ENCODE measurements at regions not wholly inside any gene's neighbourhood (a gene's known extent, or its start where the extent isn't known, plus 50 kb on each side); places are given as distances from the start of the nearest gene placed in this dataset.

DNA sequence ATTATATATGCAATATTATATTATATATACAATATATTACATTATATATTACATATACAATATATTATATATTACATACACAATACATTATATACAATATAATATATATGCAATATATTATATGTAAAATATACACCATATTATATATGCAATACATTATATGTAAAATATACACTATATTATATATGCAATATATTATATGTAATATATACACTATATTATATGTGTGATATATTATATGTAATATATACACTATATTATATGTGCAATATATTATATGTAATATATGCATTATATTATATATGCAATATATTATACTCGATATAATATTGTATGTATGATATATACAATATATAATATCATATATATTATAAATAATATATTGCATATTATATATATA is 457.4 kb downstream of the SMARCA1 start:
- H2AFZ ChIP-seq (ENCODE audit: insufficient read depth, low read depth, low read length, poor library complexity, severe bottlenecking) = no peak overlapping the region
- no peaks in the 10 kb centered on the region for H4K20me1 ChIP-seq (ENCODE audit: control insufficient read depth, insufficient read depth, low read length, poor library complexity, severe bottlenecking)
- H3K9me3 ChIP-seq (ENCODE audit: control extremely low read depth in 1 of 3, control insufficient read depth in 2 of 3, insufficient read depth in 1 of 3, low read length in 2 of 3) = no peaks in the 10 kb centered on the region
- H3K4me2 ChIP-seq (replicated peaks; ENCODE audit: low read depth, low read length, poor library complexity, severe bottlenecking) = no peak overlapping the region
- no peaks in the 10 kb centered on the region for H3K27me3 Mint-ChIP-seq
- H3K4me1 Mint-ChIP-seq = no peaks in the 10 kb centered on the region
- no peak overlapping the region for H3K9ac ChIP-seq (ENCODE audit: low read length)
- TF ChIP-seq, protein P1, sequence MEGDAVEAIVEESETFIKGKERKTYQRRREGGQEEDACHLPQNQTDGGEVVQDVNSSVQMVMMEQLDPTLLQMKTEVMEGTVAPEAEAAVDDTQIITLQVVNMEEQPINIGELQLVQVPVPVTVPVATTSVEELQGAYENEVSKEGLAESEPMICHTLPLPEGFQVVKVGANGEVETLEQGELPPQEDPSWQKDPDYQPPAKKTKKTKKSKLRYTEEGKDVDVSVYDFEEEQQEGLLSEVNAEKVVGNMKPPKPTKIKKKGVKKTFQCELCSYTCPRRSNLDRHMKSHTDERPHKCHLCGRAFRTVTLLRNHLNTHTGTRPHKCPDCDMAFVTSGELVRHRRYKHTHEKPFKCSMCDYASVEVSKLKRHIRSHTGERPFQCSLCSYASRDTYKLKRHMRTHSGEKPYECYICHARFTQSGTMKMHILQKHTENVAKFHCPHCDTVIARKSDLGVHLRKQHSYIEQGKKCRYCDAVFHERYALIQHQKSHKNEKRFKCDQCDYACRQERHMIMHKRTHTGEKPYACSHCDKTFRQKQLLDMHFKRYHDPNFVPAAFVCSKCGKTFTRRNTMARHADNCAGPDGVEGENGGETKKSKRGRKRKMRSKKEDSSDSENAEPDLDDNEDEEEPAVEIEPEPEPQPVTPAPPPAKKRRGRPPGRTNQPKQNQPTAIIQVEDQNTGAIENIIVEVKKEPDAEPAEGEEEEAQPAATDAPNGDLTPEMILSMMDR (IDR thresholded peaks at IDR 0.05) = no peak
- TF ChIP-seq EZH2 (IDR thresholded peaks at IDR 0.05; ENCODE audit: borderline replicate concordance, insufficient read depth, low read depth, low read length, poor library complexity, severe bottlenecking) = no peak
- ChIA-PET CTCF (no interaction called here), POLR2A (no interaction called here)
- no peak overlapping the region for H3K4me3 Mint-ChIP-seq
- H3K27ac Mint-ChIP-seq = no peak overlapping the region
- intact Hi-C loops (cut with micrococcal nuclease) = no loop called here
- H3K27me3 ChIP-seq (replicated peaks in 1 of 4; ENCODE audit: control extremely low read depth in 1 of 4, control insufficient read depth in 3 of 4, insufficient read depth in 4 of 4, low read length in 3 of 4) = no peaks in the 10 kb centered on the region
- H3K79me2 ChIP-seq (ENCODE audit: control insufficient read depth, insufficient read depth, low read length) = no peaks in the 10 kb centered on the region
- no peaks in the 10 kb centered on the region for H3K9me3 Mint-ChIP-seq (ENCODE audit: insufficient read depth)
- no peaks in the 10 kb centered on the region for H3K36me3 ChIP-seq (replicated peaks in 1 of 2; ENCODE audit: control extremely low read depth in 1 of 2, control insufficient read depth in 1 of 2, extremely low read depth in 1 of 2, insufficient read depth in 2 of 2, low read length in 1 of 2)
- H3K4me3 ChIP-seq (ENCODE audit: control extremely low read depth in 1 of 5, extremely low read depth in 1 of 5, insufficient read depth in 1 of 5, low read depth in 2 of 5, low read length in 4 of 5) = no peak overlapping the region
- no CpG with 5 or more reads among the region's 1 CpG for WGBS (ENCODE audit: insufficient coverage)
- no peak overlapping the region for H3K27ac ChIP-seq (ENCODE audit: low read length in 2 of 2)
- DNase-seq (no peak), ATAC-seq (ENCODE audit: low read depth) (no peak)
- H3K4me1 ChIP-seq (ENCODE audit: control insufficient read depth in 2 of 2, insufficient read depth in 2 of 2, low read length in 2 of 2) = no peaks in the 10 kb centered on the region

DNA sequence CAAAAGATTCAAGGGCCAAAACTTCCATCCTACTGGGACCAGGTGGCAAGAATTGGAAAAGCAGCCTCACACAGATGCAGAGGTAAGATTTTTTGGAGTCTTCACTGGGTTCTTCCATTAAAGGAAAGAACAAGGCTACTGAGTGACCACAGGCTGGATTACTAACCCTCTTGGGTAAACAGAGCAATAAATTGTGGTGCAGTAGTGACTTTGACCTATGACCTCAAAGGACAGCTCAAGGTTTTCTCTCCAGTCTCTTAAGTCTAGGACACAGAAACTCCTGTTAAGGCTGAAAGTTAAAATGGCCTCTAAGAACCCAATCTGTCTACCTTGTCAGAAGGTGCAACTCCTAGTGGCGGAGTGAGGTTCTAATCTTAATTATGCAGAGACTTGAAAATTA is 464.9 kb downstream of the SMARCA1 start:
- Histone ChIP-seq H3K4me3 (ENCODE audit: control extremely low read depth in 1 of 5, extremely low read depth in 1 of 5, insufficient read depth in 1 of 5, low read depth in 2 of 5, low read length in 4 of 5) (no peak overlapping the region), H3K27ac (ENCODE audit: low read length in 2 of 2) (no peak overlapping the region), H2AFZ (ENCODE audit: insufficient read depth, low read depth, low read length, poor library complexity, severe bottlenecking) (no peak overlapping the region), H3K27me3 (replicated peaks in 1 of 4; ENCODE audit: control extremely low read depth in 1 of 4, control insufficient read depth in 3 of 4, insufficient read depth in 4 of 4, low read length in 3 of 4) (no peaks in the 10 kb centered on the region), H3K36me3 (replicated peaks in 1 of 2; ENCODE audit: control extremely low read depth in 1 of 2, control insufficient read depth in 1 of 2, extremely low read depth in 1 of 2, insufficient read depth in 2 of 2, low read length in 1 of 2) (no peaks in the 10 kb centered on the region), H3K79me2 (ENCODE audit: control insufficient read depth, insufficient read depth, low read length) (no peaks in the 10 kb centered on the region), H3K9ac (ENCODE audit: low read length) (no peak overlapping the region), H3K4me2 (replicated peaks; ENCODE audit: low read depth, low read length, poor library complexity, severe bottlenecking) (no peak overlapping the region), H3K4me1 (ENCODE audit: control insufficient read depth in 2 of 2, insufficient read depth in 2 of 2, low read length in 2 of 2) (no peaks in the 10 kb centered on the region), H3K9me3 (ENCODE audit: control extremely low read depth in 1 of 3, control insufficient read depth in 2 of 3, insufficient read depth in 1 of 3, low read length in 2 of 3) (no peaks in the 10 kb centered on the region), H4K20me1 (ENCODE audit: control insufficient read depth, insufficient read depth, low read length, poor library complexity, severe bottlenecking) (no peaks in the 10 kb centered on the region)
- intact Hi-C loops (cut with micrococcal nuclease) = no loop called here
- H3K27me3 Mint-ChIP-seq = no peaks in the 10 kb centered on the region
- no peak for DNase-seq
- POLR2A ChIA-PET = no interaction called here
- no peaks in the 10 kb centered on the region for H3K9me3 Mint-ChIP-seq (ENCODE audit: insufficient read depth)
- no peak for ATAC-seq (ENCODE audit: low read depth)
- no CpG with 5 or more reads among the region's 1 CpG for WGBS (ENCODE audit: insufficient coverage)
- CTCF ChIA-PET = no interaction called here
- TF ChIP-seq EZH2 (IDR thresholded peaks at IDR 0.05; ENCODE audit: borderline replicate concordance, insufficient read depth, low read depth, low read length, poor library complexity, severe bottlenecking) = no peak
- TF ChIP-seq, protein P1 (IDR thresholded peaks at IDR 0.05) = no peak
- H3K4me3 Mint-ChIP-seq = no peak overlapping the region
- no peaks in the 10 kb centered on the region for H3K4me1 Mint-ChIP-seq
- no peak overlapping the region for H3K27ac Mint-ChIP-seq
